ENCODE measurements at regions not wholly inside any gene's neighbourhood (a gene's known extent, or its start where the extent isn't known, plus 50 kb on each side); places are given as distances from the start of the nearest gene placed in this dataset.

GRCh38 chr1:101331794-101332193 lies 95.0 kb downstream of the S1PR1 start:
- no peak overlapping the region for H3K4me2 ChIP-seq (ENCODE audit: low read length)
- H3K4me3 ChIP-seq (ENCODE audit: low read depth, low read length, poor library complexity, severe bottlenecking) = no peak overlapping the region
- no peaks in the 10 kb centered on the region for H3K36me3 ChIP-seq (ENCODE audit: insufficient read depth, low read length)
- H3K9me2 ChIP-seq (ENCODE audit: low read depth, low read length) = no peaks in the 10 kb centered on the region
- 0 out of 2 replicates have a peak, but pooled peaks cover 2% of the 10 kb centered on the region for H3K27me3 ChIP-seq (ENCODE audit: insufficient read depth, low read length)
- no peak overlapping the region for H3K27ac ChIP-seq (ENCODE audit: low read depth, low read length, poor library complexity, severe bottlenecking)
- TF ChIP-seq CTCF (IDR thresholded peaks at IDR 0.05; ENCODE audit: low read length) = no peak
- TF ChIP-seq EZH2 (IDR thresholded peaks at IDR 0.05; ENCODE audit: borderline replicate concordance, low read length) = no peak
- H3K79me2 ChIP-seq (ENCODE audit: insufficient read depth, low read length) = no peaks in the 10 kb centered on the region
- no peaks in the 10 kb centered on the region for H3K4me1 ChIP-seq (ENCODE audit: insufficient read depth, low read length, severe bottlenecking)
- no peak overlapping the region for H3K9ac ChIP-seq (ENCODE audit: low read length)
- no peaks in the 10 kb centered on the region for H3F3A ChIP-seq (ENCODE audit: insufficient read depth, low read length)
- H4K20me1 ChIP-seq (ENCODE audit: insufficient read depth, low read length) = no peaks in the 10 kb centered on the region
- H2AFZ ChIP-seq (ENCODE audit: low read length) = no peak overlapping the region
- H3K9me3 ChIP-seq (ENCODE audit: low read length) = no peaks in the 10 kb centered on the region

- H3K27me3 ChIP-seq (ENCODE audit: insufficient read depth, low read length) = 0 out of 2 replicates have a peak, but pooled peaks cover 4% of the 10 kb centered on the region
- H3K9me2 ChIP-seq (ENCODE audit: low read depth, low read length) = no peaks in the 10 kb centered on the region
- H3K36me3 ChIP-seq (ENCODE audit: insufficient read depth, low read length) = no peaks in the 10 kb centered on the region
- no peak for TF ChIP-seq EZH2 (IDR thresholded peaks at IDR 0.05; ENCODE audit: borderline replicate concordance, low read length)
- TF ChIP-seq CTCF (IDR thresholded peaks at IDR 0.05; ENCODE audit: low read length) = no peak
- no peak overlapping the region for H3K9ac ChIP-seq (ENCODE audit: low read length)
- H4K20me1 ChIP-seq (ENCODE audit: insufficient read depth, low read length) = no peaks in the 10 kb centered on the region
- no peaks in the 10 kb centered on the region for H3K9me3 ChIP-seq (ENCODE audit: low read length)
- no peaks in the 10 kb centered on the region for H3K4me1 ChIP-seq (ENCODE audit: insufficient read depth, low read length, severe bottlenecking)
- no peak overlapping the region for H3K4me3 ChIP-seq (ENCODE audit: low read depth, low read length, poor library complexity, severe bottlenecking)
- no peaks in the 10 kb centered on the region for H3K79me2 ChIP-seq (ENCODE audit: insufficient read depth, low read length)
- no peak overlapping the region for H2AFZ ChIP-seq (ENCODE audit: low read length)
- no peak overlapping the region for H3K4me2 ChIP-seq (ENCODE audit: low read length)
- no peaks in the 10 kb centered on the region for H3F3A ChIP-seq (ENCODE audit: insufficient read depth, low read length)
- H3K27ac ChIP-seq (ENCODE audit: low read depth, low read length, poor library complexity, severe bottlenecking) = no peak overlapping the region
Observed at GRCh38 chr1:101332633-101333032, 95.8 kb downstream of the S1PR1 start.

GRCh38 chr1:101333186-101333585 lies 96.4 kb downstream of the S1PR1 start:
- Histone ChIP-seq H4K20me1 (ENCODE audit: insufficient read depth, low read length) (no peaks in the 10 kb centered on the region), H3K4me3 (ENCODE audit: low read depth, low read length, poor library complexity, severe bottlenecking) (no peak overlapping the region), H3K9me2 (ENCODE audit: low read depth, low read length) (no peaks in the 10 kb centered on the region), H3K9ac (ENCODE audit: low read length) (no peak overlapping the region), H3K36me3 (ENCODE audit: insufficient read depth, low read length) (no peaks in the 10 kb centered on the region), H3K79me2 (ENCODE audit: insufficient read depth, low read length) (no peaks in the 10 kb centered on the region), H3F3A (ENCODE audit: insufficient read depth, low read length) (no peaks in the 10 kb centered on the region), H3K4me2 (ENCODE audit: low read length) (no peak overlapping the region), H3K9me3 (ENCODE audit: low read length) (no peaks in the 10 kb centered on the region), H2AFZ (ENCODE audit: low read length) (no peak overlapping the region), H3K4me1 (ENCODE audit: insufficient read depth, low read length, severe bottlenecking) (no peaks in the 10 kb centered on the region), H3K27me3 (ENCODE audit: insufficient read depth, low read length) (0 out of 2 replicates have a peak, but pooled peaks cover 4% of the 10 kb centered on the region), H3K27ac (ENCODE audit: low read depth, low read length, poor library complexity, severe bottlenecking) (no peak overlapping the region)
- no peak for TF ChIP-seq EZH2 (IDR thresholded peaks at IDR 0.05; ENCODE audit: borderline replicate concordance, low read length)
- TF ChIP-seq CTCF (IDR thresholded peaks at IDR 0.05; ENCODE audit: low read length) = no peak
